ENCODE measurements at regions not wholly inside any gene's neighbourhood (a gene's known extent, or its start where the extent isn't known, plus 50 kb on each side); places are given as distances from the start of the nearest gene placed in this dataset.
"Not testable (repeated sequence)": the region's sequence is repeated elsewhere in the genome, so short reads cannot be mapped to it uniquely, and the experiment has no call there.

- not testable (repeated sequence) for TF ChIP-seq ZNF274 (IDR thresholded peaks at IDR 0.05; ENCODE audit: low read depth, low read length); YY1 (IDR thresholded peaks at IDR 0.05; ENCODE audit: insufficient read depth, insufficient read length); SUZ12 (IDR thresholded peaks at IDR 0.05; ENCODE audit: extremely low read depth, insufficient read depth, insufficient read length)
Observed at GRCh38 chr1:232415481-232415880, 214.5 kb downstream of the SIPA1L2 start.
